Dendritic cell treated with granulocyte-macrophage colony-stimulating factor and Interleukin-4, amounts not matched to agents 40 ng/mL and 50 ng/mL, for 4 days (primary cell): ENCODE measurements at regions not wholly inside any gene's neighbourhood (a gene's known extent, or its start where the extent isn't known, plus 50 kb on each side); places are given as distances from the start of the nearest gene placed in this dataset.

Experiments used
- H3K27ac Mint-ChIP-seq: one replicate; pipeline ENCODE4 v1.8.0; 2022; ENCODE audit warnings: mild to moderate bottlenecking, mixed read lengths
- H3K27me3 Mint-ChIP-seq: one replicate; pipeline ENCODE4 v1.8.0; 2022; ENCODE audit warnings: mild to moderate bottlenecking, mixed read lengths
- H3K36me3 Mint-ChIP-seq: one replicate; pipeline ENCODE4 v1.8.0; 2022; ENCODE audit warnings: low read depth, mixed read lengths
- H3K4me1 Mint-ChIP-seq: one replicate; pipeline ENCODE4 v1.8.0; 2022; ENCODE audit warnings: low read depth, mixed read lengths
- H3K4me3 Mint-ChIP-seq: one replicate; pipeline ENCODE4 v1.8.0; 2022; ENCODE audit warnings: mild to moderate bottlenecking, moderate library complexity, mixed read lengths
- H3K9me3 Mint-ChIP-seq: one replicate; pipeline ENCODE4 v1.8.0; 2022; ENCODE audit warnings: mixed read lengths
- intact Hi-C: fragments of 100-400 bp; cut with micrococcal nuclease; formaldehyde crosslinking; loops from one replicate; pipeline ENCODE4 v1.15.0; 2022

- intact Hi-C loops: no loop called here
- no peak overlapping the region for H3K27ac Mint-ChIP-seq
- H3K36me3 Mint-ChIP-seq: no peaks in the 10 kb centered on the region
- H3K9me3 Mint-ChIP-seq: no peaks in the 10 kb centered on the region
- H3K27me3 Mint-ChIP-seq: peaks cover 1% of the 10 kb centered on the region
- H3K4me3 Mint-ChIP-seq: no peak overlapping the region
- no peaks in the 10 kb centered on the region for H3K4me1 Mint-ChIP-seq
Observed at GRCh38 chr1:215484171-215484939, 82.7 kb upstream of the KCTD3 start.

- Mint-ChIP-seq H3K27ac (no peak overlapping the region), H3K4me1 (no peaks in the 10 kb centered on the region), H3K9me3 (peaks cover 9% of the 10 kb centered on the region), H3K4me3 (no peak overlapping the region), H3K36me3 (no peaks in the 10 kb centered on the region), H3K27me3 (peaks cover 1% of the 10 kb centered on the region)
- intact Hi-C loops: no loop called here
Observed at GRCh38 chr1:215487466-215487865, 79.6 kb upstream of the KCTD3 start.

- no peaks in the 10 kb centered on the region for H3K27me3 Mint-ChIP-seq
- no peaks in the 10 kb centered on the region for H3K4me1 Mint-ChIP-seq
- H3K36me3 Mint-ChIP-seq: no peaks in the 10 kb centered on the region
- no peak overlapping the region for H3K4me3 Mint-ChIP-seq
- intact Hi-C loops: no loop called here
- H3K9me3 Mint-ChIP-seq: peaks cover 9% of the 10 kb centered on the region
- no peak overlapping the region for H3K27ac Mint-ChIP-seq
Observed at GRCh38 chr1:215488850-215489249, 78.3 kb upstream of the KCTD3 start.

- Mint-ChIP-seq H3K9me3 (peaks cover 9% of the 10 kb centered on the region), H3K27ac (no peak overlapping the region), H3K27me3 (no peaks in the 10 kb centered on the region), H3K4me3 (no peak overlapping the region), H3K4me1 (no peaks in the 10 kb centered on the region), H3K36me3 (no peaks in the 10 kb centered on the region)
- intact Hi-C loops: no loop called here
Observed at GRCh38 chr1:215489771-215490565, 77.1 kb upstream of the KCTD3 start.

GRCh38 chr1:215497528-215497927 lies 69.6 kb upstream of the KCTD3 start:
- no peaks in the 10 kb centered on the region for H3K4me1 Mint-ChIP-seq
- H3K27me3 Mint-ChIP-seq: no peaks in the 10 kb centered on the region
- H3K36me3 Mint-ChIP-seq: no peaks in the 10 kb centered on the region
- H3K4me3 Mint-ChIP-seq: no peak overlapping the region
- intact Hi-C loops: no loop called here
- no peaks in the 10 kb centered on the region for H3K9me3 Mint-ChIP-seq
- no peak overlapping the region for H3K27ac Mint-ChIP-seq

- H3K36me3 Mint-ChIP-seq: no peaks in the 10 kb centered on the region
Observed at GRCh38 chr1:215501496-215501895, 65.6 kb upstream of the KCTD3 start.

GRCh38 chr1:215502081-215502480 lies 65.0 kb upstream of the KCTD3 start:
- Mint-ChIP-seq H3K36me3 (no peaks in the 10 kb centered on the region), H3K9me3 (no peaks in the 10 kb centered on the region), H3K27ac (no peak overlapping the region), H3K4me1 (no peaks in the 10 kb centered on the region), H3K27me3 (no peaks in the 10 kb centered on the region), H3K4me3 (no peak overlapping the region)
- intact Hi-C loops: no loop called here

More at GRCh38 chr1:215501496-215501895, 65.6 kb upstream of the KCTD3 start:
- Mint-ChIP-seq H3K4me3 (no peak overlapping the region), H3K27me3 (no peaks in the 10 kb centered on the region), H3K27ac (no peak overlapping the region), H3K4me1 (no peaks in the 10 kb centered on the region), H3K9me3 (no peaks in the 10 kb centered on the region)
- intact Hi-C loops: no loop called here

GRCh38 chr1:215507119-215507518 lies 60.0 kb upstream of the KCTD3 start:
- intact Hi-C loops: no loop called here
- Mint-ChIP-seq H3K4me3 (no peak overlapping the region), H3K9me3 (peaks cover 21% of the 10 kb centered on the region), H3K4me1 (no peaks in the 10 kb centered on the region), H3K27ac (no peak overlapping the region), H3K27me3 (peaks cover 1% of the 10 kb centered on the region), H3K36me3 (no peaks in the 10 kb centered on the region)

- Mint-ChIP-seq H3K27me3 (peaks cover 1% of the 10 kb centered on the region), H3K4me1 (no peaks in the 10 kb centered on the region), H3K27ac (no peak overlapping the region), H3K4me3 (no peak overlapping the region), H3K9me3 (peaks cover 30% of the 10 kb centered on the region), H3K36me3 (no peaks in the 10 kb centered on the region)
- intact Hi-C loops: no loop called here
Observed at GRCh38 chr1:215508311-215508710, 58.8 kb upstream of the KCTD3 start.
